ENCODE measurements at regions not wholly inside any gene's neighbourhood (a gene's known extent, or its start where the extent isn't known, plus 50 kb on each side); places are given as distances from the start of the nearest gene placed in this dataset.

DNA sequence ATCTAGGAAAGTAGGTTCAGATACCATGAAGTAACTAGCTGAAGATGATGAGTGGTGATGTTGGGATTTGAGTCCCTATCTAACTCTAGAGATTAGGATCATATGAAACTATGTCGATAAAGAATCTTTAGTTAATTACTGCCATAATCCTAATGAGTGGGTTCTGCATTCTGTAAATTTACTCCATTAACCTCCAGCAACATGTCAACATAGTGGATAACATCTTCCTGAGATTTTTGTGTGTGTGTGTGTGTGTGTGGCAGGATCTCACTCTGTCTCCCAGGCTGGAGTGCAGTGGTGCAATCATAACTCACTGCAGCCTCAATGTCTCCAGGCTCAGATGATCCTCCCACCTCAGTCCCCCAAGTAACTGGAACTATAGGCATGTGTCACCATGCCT is 272.9 kb upstream of the DPH6 start:
- TF ChIP-seq, protein P1, sequence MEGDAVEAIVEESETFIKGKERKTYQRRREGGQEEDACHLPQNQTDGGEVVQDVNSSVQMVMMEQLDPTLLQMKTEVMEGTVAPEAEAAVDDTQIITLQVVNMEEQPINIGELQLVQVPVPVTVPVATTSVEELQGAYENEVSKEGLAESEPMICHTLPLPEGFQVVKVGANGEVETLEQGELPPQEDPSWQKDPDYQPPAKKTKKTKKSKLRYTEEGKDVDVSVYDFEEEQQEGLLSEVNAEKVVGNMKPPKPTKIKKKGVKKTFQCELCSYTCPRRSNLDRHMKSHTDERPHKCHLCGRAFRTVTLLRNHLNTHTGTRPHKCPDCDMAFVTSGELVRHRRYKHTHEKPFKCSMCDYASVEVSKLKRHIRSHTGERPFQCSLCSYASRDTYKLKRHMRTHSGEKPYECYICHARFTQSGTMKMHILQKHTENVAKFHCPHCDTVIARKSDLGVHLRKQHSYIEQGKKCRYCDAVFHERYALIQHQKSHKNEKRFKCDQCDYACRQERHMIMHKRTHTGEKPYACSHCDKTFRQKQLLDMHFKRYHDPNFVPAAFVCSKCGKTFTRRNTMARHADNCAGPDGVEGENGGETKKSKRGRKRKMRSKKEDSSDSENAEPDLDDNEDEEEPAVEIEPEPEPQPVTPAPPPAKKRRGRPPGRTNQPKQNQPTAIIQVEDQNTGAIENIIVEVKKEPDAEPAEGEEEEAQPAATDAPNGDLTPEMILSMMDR (IDR thresholded peaks at IDR 0.05): no peak
- no peak for TF ChIP-seq POLR2A (IDR thresholded peaks at IDR 0.05)

Data from esophagus squamous epithelium (tissue), 4 donors.